Glomerular endothelial cell (primary cell): ENCODE measurements at regions not wholly inside any gene's neighbourhood (a gene's known extent, or its start where the extent isn't known, plus 50 kb on each side); places are given as distances from the start of the nearest gene placed in this dataset.
"Not testable (repeated sequence)": the region's sequence is repeated elsewhere in the genome, so short reads cannot be mapped to it uniquely, and the experiment has no call there.

Experiments used
- DNase-seq: peaks from one replicate; pipeline ENCODE4 v3.0.0-alpha.2; 2011; ENCODE audit warnings: low read depth, low spot score; ENCODE audit errors: extremely low read depth

- DNase-seq = not testable (repeated sequence)
Observed at GRCh38 chr2:167328808-167329207, 440.5 kb downstream of the XIRP2 start.

DNA sequence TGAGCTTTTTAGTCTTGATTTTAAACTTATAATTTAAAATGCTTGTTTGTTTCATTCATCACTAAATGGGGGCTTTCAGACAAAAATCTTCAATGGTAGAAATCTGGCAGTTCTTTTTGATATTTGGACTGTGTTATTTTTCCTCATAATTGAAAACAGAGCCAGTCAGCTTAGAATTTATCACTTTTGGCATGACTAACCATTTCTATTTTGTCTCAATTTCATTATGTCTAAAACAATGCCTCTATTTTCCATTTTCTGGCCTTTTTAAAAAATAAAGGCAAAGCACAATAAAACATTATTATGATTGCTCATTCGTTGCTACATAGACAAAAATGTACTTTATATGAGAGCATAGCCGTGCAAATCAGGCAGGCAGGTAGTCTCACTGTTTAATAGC is 434.5 kb downstream of the XIRP2 start:
- DNase-seq = no peak

DNA sequence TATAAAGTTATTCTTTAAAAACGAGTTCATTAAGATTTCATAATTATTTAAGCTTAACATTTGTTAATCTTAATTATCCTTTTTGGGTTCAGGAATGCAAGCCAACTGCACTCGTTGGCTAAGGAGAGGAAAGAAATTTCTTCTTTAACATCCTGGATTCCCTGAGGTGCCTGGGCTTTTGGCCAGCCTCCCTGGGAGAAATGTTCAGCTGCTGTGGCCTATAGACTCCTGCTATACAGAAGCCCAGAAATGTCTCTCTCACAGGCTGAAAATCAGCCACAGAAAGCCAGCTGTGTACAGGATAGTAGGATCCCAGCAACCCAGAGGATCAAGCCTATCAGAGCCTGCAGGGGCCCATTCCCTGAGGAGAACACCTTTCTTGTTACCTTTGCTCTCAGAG is 430.3 kb downstream of the XIRP2 start:
- no peak for DNase-seq

GRCh38 chr2:167310442-167310841 is 422.2 kb downstream of the XIRP2 start:
- no peak for DNase-seq
